Gastroesophageal sphincter (tissue), 3 donors: ENCODE measurements at regions not wholly inside any gene's neighbourhood (a gene's known extent, or its start where the extent isn't known, plus 50 kb on each side); places are given as distances from the start of the nearest gene placed in this dataset.

Experiments used
- CTCF ChIP-seq, 4 experiments: fragments of 200-600 bp in 2 of 4; fragments of 450-650 bp in 2 of 4; sonication (generic) in 1 of 4; IDR thresholded peaks; one replicate each; pipeline ENCODE4 v1.5.1; 2017 to 2019; ENCODE audit warnings: antibody characterized with exemption in 4 of 4, mild to moderate bottlenecking in 2 of 4, moderate library complexity in 2 of 4
- EP300 ChIP-seq: sonication (generic); formaldehyde crosslinking; IDR thresholded peaks from one replicate; pipeline ENCODE4 v1.6.1; 2017; ENCODE audit warnings: antibody characterized with exemption, mild to moderate bottlenecking
- POLR2A ChIP-seq, 2 donors: fragments of 450-650 bp; IDR thresholded peaks; one replicate each; pipeline ENCODE4 v1.6.1; 2017; ENCODE audit warnings: antibody characterized with exemption in 2 of 2, mild to moderate bottlenecking in 2 of 2, moderate library complexity in 1 of 2
- POLR2AphosphoS5 ChIP-seq: sonication (generic); formaldehyde crosslinking; IDR thresholded peaks from one replicate; pipeline ENCODE4 v1.6.1; 2017; ENCODE audit warnings: antibody characterized with exemption

GRCh38 chr12:24725616-24726015 lies 223.3 kb downstream of the BCAT1 start:
- TF ChIP-seq POLR2A (IDR thresholded peaks at IDR 0.05) = no peak
- no peak for TF ChIP-seq CTCF (IDR thresholded peaks at IDR 0.05)
- no peak for TF ChIP-seq EP300
- TF ChIP-seq POLR2AphosphoS5 = no peak
